K562 (cell line): ENCODE measurements at regions not wholly inside any gene's neighbourhood (a gene's known extent, or its start where the extent isn't known, plus 50 kb on each side); places are given as distances from the start of the nearest gene placed in this dataset.

Source experiments
- ATAC-seq: fragments of 200-7000 bp; cut with Tn5 transposase; 3 replicates; pipeline ENCODE4 v1.9.1; 2020; ENCODE audit warnings: moderate library complexity
- BruUV-seq: library from RNA; stranded (reverse); fragments of 400-500 nt; replicated peaks from 2 replicates; lab custom pipeline; 2021; lab: Mats Ljungman, UMichigan
- CTCF ChIA-PET: fragments of 300-600 bp; formaldehyde crosslinking; extraction: SDS; loops from one replicate; lab custom pipeline; 2021; ENCODE audit warnings: low intra/inter-chr PET ratio; lab: Yijun Ruan, JAX
- POLR2A ChIA-PET: fragments of 300-600, 350-650 bp; sonication (Branson Sonifier 250); formaldehyde crosslinking; extraction: SDS; loops from one replicate; lab custom pipeline; 2021; ENCODE audit warnings: antibody characterized with exemption, inconsistent platforms; lab: Yijun Ruan, JAX
- DNase-seq, 4 experiments: peaks; one replicate each; pipeline versions ENCODE4 v3.0.0 to v3.0.0-alpha.2; 2011 to 2018; ENCODE audit warnings: low spot score in 3 of 4, mixed read lengths in 3 of 4; ENCODE audit errors: extremely low read depth in 1 of 4
- FAIRE-seq: peaks from 2 replicates; lab custom pipeline; 2011; peaks lifted over from hg19 to GRCh38; lab: Jason Lieb, UNC
- H2AFZ ChIP-seq: 2 replicates; pipeline ENCODE4 v1.6.0; 2011; ENCODE audit warnings: low read depth, low read length, control low read depth, inconsistent platforms
- H3K27ac ChIP-seq: fragments of 200-600 bp; 3 replicates; pipeline ENCODE4 v1.8.0; 2011; ENCODE audit warnings: low read depth, mild to moderate bottlenecking, control low read depth, inconsistent platforms, low read length, moderate library complexity, mixed read lengths; ENCODE audit errors: extremely low read depth
- H3K27me3 ChIP-seq, 2 experiments: fragments of 300-600 bp in 1 of 2; 2 replicates in 1 of 2; 3 replicates in 1 of 2; pipeline versions ENCODE4 v1.6.0 to v1.8.0; 2011; ENCODE audit warnings: inconsistent platforms in 2 of 2, low read length in 2 of 2, mild to moderate bottlenecking in 1 of 2, mixed read lengths in 1 of 2, moderate library complexity in 1 of 2; ENCODE audit not compliant: control insufficient read depth in 2 of 2, insufficient read depth in 2 of 2
- H3K36me3 ChIP-seq: fragments of 300-600 bp; 3 replicates; pipeline ENCODE4 v1.8.0; 2011; ENCODE audit warnings: mild to moderate bottlenecking, low read length, inconsistent platforms; ENCODE audit not compliant: control insufficient read depth, insufficient read depth
- H3K4me1 ChIP-seq, 2 experiments: fragments of 200-600 bp in 1 of 2; replicated peaks in 1 of 2; 2 replicates in 1 of 2; 3 replicates in 1 of 2; pipeline versions ENCODE4 v1.5.1 to v1.8.0; 2011; ENCODE audit warnings: inconsistent platforms in 2 of 2, low read length in 2 of 2, mild to moderate bottlenecking in 1 of 2, mixed read lengths in 1 of 2, moderate library complexity in 1 of 2; ENCODE audit not compliant: control insufficient read depth in 2 of 2, insufficient read depth in 2 of 2
- H3K4me2 ChIP-seq: 2 replicates; pipeline ENCODE4 v1.6.1; 2011; ENCODE audit warnings: low read length, control low read depth, inconsistent platforms, mixed read lengths; ENCODE audit not compliant: insufficient read depth
- H3K4me3 ChIP-seq: fragments of 200-600 bp; sonication (generic), shearing (Covaris generic); 2 replicates; pipeline ENCODE4 v1.5.1; 2016; ENCODE audit warnings: control low read depth, inconsistent platforms
- H3K79me2 ChIP-seq: fragments of 200-600 bp; 3 replicates; pipeline ENCODE4 v1.8.0; 2011; ENCODE audit warnings: low read length, inconsistent platforms; ENCODE audit not compliant: control insufficient read depth, insufficient read depth
- H3K9ac ChIP-seq, 2 experiments: 2 replicates each; pipeline versions ENCODE4 v1.6.0 to v1.6.1; 2011; ENCODE audit warnings: low read depth in 2 of 2, low read length in 2 of 2, control low read depth in 1 of 2, inconsistent platforms in 1 of 2, mild to moderate bottlenecking in 1 of 2, mixed read lengths in 1 of 2; ENCODE audit not compliant: insufficient read depth in 1 of 2
- H3K9me1 ChIP-seq: one replicate; pipeline ENCODE4 v1.6.0; 2011; ENCODE audit warnings: inconsistent platforms, mild to moderate bottlenecking, low read length, moderate library complexity; ENCODE audit not compliant: control insufficient read depth, insufficient read depth
- H3K9me3 ChIP-seq: replicated peaks from 2 replicates; pipeline ENCODE4 v1.5.1; 2011; ENCODE audit warnings: low read depth, low read length, inconsistent platforms; ENCODE audit not compliant: control insufficient read depth, insufficient read depth
- H4K20me1 ChIP-seq: replicated peaks from 2 replicates; pipeline ENCODE4 v1.6.1; 2011; ENCODE audit warnings: low read length, inconsistent platforms, mixed read lengths; ENCODE audit not compliant: control insufficient read depth, insufficient read depth
- ELF4 ChIP-seq: fragments of 450-650 bp; formaldehyde crosslinking; IDR thresholded peaks from 2 replicates; pipeline ENCODE4 v1.4.0; 2022; ENCODE audit warnings: missing genetic modification characterization
- KAT2B ChIP-seq: IDR thresholded peaks from one replicate; pipeline ENCODE4 v1.6.1; 2012; ENCODE audit warnings: low read depth, mild to moderate bottlenecking, control low read depth, inconsistent platforms, low read length, moderate library complexity
- KLF16 ChIP-seq: IDR thresholded peaks from 2 replicates; pipeline ENCODE4 v1.6.1; 2016; ENCODE audit warnings: antibody characterized with exemption
- MYC ChIP-seq, 2 experiments: fragments of 250-450 bp in 1 of 2; sonication (Bioruptor Pico) in 1 of 2; IDR thresholded peaks; 2 replicates each; pipeline versions ENCODE4 v1.5.1 to v1.6.1; 2012 to 2021; ENCODE audit warnings: low read depth in 2 of 2, borderline replicate concordance in 1 of 2, improper control_type of control experiment in 1 of 2, low read length in 1 of 2, mild to moderate bottlenecking in 1 of 2, moderate library complexity in 1 of 2
- NEUROD1 ChIP-seq: fragments of 150-350 bp; IDR thresholded peaks from 2 replicates; pipeline ENCODE4 v1.6.1; 2014; ENCODE audit warnings: borderline replicate concordance, low read length, low read depth; ENCODE audit not compliant: partially characterized antibody
- POLR3A ChIP-seq: IDR thresholded peaks from 2 replicates; pipeline ENCODE4 v1.6.1; 2011; ENCODE audit warnings: borderline replicate concordance, mild to moderate bottlenecking, moderate library complexity; ENCODE audit not compliant: insufficient read length, insufficient read depth; ENCODE audit errors: extremely low read depth
- PYGO2 ChIP-seq: fragments of 450-650 bp; IDR thresholded peaks from 2 replicates; pipeline ENCODE4 v1.6.1; 2016; ENCODE audit warnings: mild to moderate bottlenecking, missing genetic modification characterization, moderate library complexity, missing compliant biosample characterization
- TEAD1 ChIP-seq, 2 experiments: fragments of 450-650 bp in 1 of 2; sonication (generic) in 1 of 2; formaldehyde crosslinking; IDR thresholded peaks; 2 replicates each; pipeline versions ENCODE4 v1.4.0 to v1.8.0; 2020 to 2022; ENCODE audit warnings: mild to moderate bottlenecking in 2 of 2, missing genetic modification reagents in 1 of 2
- TOE1 ChIP-seq, 2 experiments: fragments of 450-650 bp in 1 of 2; sonication (generic) in 1 of 2; formaldehyde crosslinking in 1 of 2; IDR thresholded peaks; 2 replicates each; pipeline versions ENCODE4 v1.7.1 to v1.8.0; 2016 to 2022; ENCODE audit warnings: borderline replicate concordance in 2 of 2, mild to moderate bottlenecking in 2 of 2, antibody characterized with exemption in 1 of 2, inconsistent platforms in 1 of 2, low read depth in 1 of 2, missing genetic modification reagents in 1 of 2, moderate library complexity in 1 of 2
- ZNF133 ChIP-seq: fragments of 250-450 bp; sonication (Bioruptor Pico); IDR thresholded peaks from 2 replicates; pipeline ENCODE4 v1.4.0; 2020; ENCODE audit warnings: mild to moderate bottlenecking
- ZNF23 ChIP-seq: fragments of 250-450 bp; sonication (Bioruptor Pico); IDR thresholded peaks from 2 replicates; pipeline ENCODE4 v1.4.0; 2020; ENCODE audit warnings: mild to moderate bottlenecking
- ZNF263 ChIP-seq: sonication (generic); formaldehyde crosslinking; IDR thresholded peaks from 2 replicates; pipeline ENCODE4 v1.8.0; 2022; ENCODE audit warnings: mild to moderate bottlenecking, missing genetic modification reagents, borderline replicate concordance
- ZNF282 ChIP-seq: sonication (generic); formaldehyde crosslinking; IDR thresholded peaks from 2 replicates; pipeline ENCODE4 v1.8.1; 2023; ENCODE audit warnings: missing genetic modification reagents
- ZNF583 ChIP-seq: fragments of 250-450 bp; sonication (Bioruptor Pico); IDR thresholded peaks from 2 replicates; pipeline ENCODE4 v1.4.0; 2020
- WGBS: fragments of 100-300 bp; shearing (Covaris generic); methylation state at CpG from one replicate; pipeline ENCODE4 v1.1.6; 2016; ENCODE audit warnings: low coverage, mixed read lengths; ENCODE audit not compliant: insufficient coverage; ENCODE audit errors: missing lambda C conversion rate; 5-methylcytosine and 5-hydroxymethylcytosine counted together
- in situ Hi-C: fragments of 300-500 bp; cut with MboI; formaldehyde crosslinking; loops from 4 replicates; pipeline ENCODE4 v1.15.0; 2018; ENCODE audit warnings: inconsistent platforms, mixed read lengths
- intact Hi-C: fragments of 100-400 bp; cut with micrococcal nuclease; formaldehyde crosslinking; loops from 2 replicates; pipeline ENCODE4 v1.14.2; 2022

DNA sequence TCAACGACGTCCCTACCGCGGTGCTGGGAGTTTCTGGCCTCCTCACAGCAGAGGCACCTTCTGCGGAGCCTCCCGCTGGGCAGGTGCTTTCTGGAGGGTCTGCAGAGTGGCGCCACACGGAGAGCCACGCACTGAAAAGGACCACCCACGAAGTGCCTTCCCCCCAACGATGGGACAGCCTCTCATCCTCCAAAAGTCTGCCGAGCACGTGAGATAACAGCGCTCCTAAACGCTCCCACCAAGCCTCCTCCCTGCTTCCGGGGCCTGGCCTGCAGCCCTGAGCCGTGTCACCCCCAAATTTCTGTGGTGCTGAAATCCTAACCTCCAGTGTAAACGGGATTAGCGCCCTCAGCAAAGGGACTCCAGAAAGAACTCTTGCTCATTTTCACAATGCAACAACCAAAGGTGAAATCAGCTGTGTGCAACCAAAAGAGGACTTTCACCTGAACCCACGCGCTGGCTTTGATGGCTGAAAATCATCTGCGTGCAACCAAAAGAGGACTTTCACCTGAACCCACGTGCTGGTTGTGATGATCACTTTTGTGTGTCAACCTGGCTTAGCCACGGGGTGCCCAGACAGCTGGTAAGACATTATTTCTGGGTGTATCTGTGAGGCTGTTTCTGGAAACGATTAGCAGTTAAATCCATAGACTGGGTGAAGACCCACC is 924.6 kb downstream of the BRD1 start:
- no peak for FAIRE-seq
- POLR2A ChIA-PET: interaction anchor here (0.7 kb wide), 1 partner anchor 89 kb away, joined by 3 read pairs; no protein-coding TSS in a partner anchor

DNA sequence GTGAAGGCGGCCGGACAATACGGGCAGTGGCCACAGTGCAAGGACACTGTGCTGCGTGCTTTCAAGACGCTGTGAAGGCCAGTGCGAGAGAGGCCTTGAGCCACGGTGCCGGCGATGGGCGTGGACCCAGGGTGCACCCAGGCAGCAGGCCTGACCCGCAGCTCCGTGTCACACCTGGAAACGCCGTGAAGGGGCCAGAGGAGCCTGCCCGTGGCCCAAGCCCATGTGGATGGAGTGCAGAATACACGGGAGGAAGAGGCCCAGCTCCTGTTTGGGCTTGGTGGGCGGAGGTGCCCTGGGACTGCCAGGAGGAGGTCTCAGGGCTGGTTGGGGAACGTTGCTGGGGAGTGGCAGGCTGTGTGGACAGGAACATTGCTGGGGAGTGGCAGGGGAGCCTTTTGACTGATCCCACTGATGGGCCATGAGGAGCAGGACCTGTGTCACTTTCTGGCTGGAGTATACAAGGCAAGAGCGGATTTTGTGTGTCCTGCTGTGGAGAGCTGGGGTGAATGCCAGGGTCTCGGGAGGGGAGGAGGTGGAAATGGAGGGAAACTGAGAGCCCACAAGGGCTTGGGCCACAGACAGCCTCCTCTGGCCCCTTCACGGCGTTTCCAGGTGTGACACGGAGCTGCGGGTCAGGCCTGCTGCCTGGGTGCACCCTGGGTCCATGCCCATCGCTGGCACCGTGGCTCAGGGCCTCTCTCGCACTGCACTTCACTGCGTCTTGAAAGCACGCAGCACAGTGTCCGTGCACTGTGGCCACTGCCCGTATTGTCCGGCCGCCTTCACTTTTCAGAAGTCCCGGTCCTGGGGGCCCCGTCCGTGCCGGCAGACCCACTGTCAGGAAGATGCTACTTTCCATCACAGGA is 925.4 kb downstream of the BRD1 start:
- in situ Hi-C loops (no loop called here), intact Hi-C loops (no loop called here)
- WGBS: under 1% methylated on average over 19 of the region's 37 CpGs
- no peak for TF ChIP-seq ZNF583 (CRISPR knock-in tag)
- TF ChIP-seq PYGO2 (tag): no peak
- no peak for TF ChIP-seq TEAD1 (CRISPR knock-in tag; IDR thresholded peaks at IDR 0.05)
- TF ChIP-seq KLF16: no peak
- TF ChIP-seq TOE1 (IDR thresholded peaks at IDR 0.05; ENCODE audit: borderline replicate concordance): no peak
- TF ChIP-seq TOE1 (CRISPR knock-in tag; IDR thresholded peaks at IDR 0.05; ENCODE audit: borderline replicate concordance, low read depth): no peak
- TF ChIP-seq ZNF133 (CRISPR knock-in tag): no peak
- TF ChIP-seq ZNF263 (CRISPR knock-in tag): no peak
- no peak for TF ChIP-seq NEUROD1
- TF ChIP-seq KAT2B: no peak
- TF ChIP-seq MYC (IDR thresholded peaks at IDR 0.05; ENCODE audit: low read depth, low read length): no peak
- no peak for TF ChIP-seq MYC (CRISPR knock-in tag; IDR thresholded peaks at IDR 0.05; ENCODE audit: borderline replicate concordance, low read depth)
- TF ChIP-seq ZNF282 (CRISPR knock-in tag): no peak

More for the DNA sequence above, 924.6 kb downstream of the BRD1 start:
- Histone ChIP-seq H3K9me1 (no peaks in the 10 kb centered on the region), H3K79me2 (no peaks in the 10 kb centered on the region), H2AFZ (no peak overlapping the region), H3K27ac (no peak overlapping the region), H3K27me3 (peaks cover 0 to 22% of the 10 kb centered on the region in 2 experiments; a peak in 2 of 5 replicates), H3K4me3 (no peak overlapping the region), H3K36me3 (no peaks in the 10 kb centered on the region)
- intact Hi-C loops (no loop called here), in situ Hi-C loops (no loop called here)
- 0% methylated on average over 10 of the region's 25 CpGs for WGBS
- TF ChIP-seq ELF4 (CRISPR knock-in tag) (no peak), POLR3A (no peak), ZNF23 (CRISPR knock-in tag) (no peak)
- TF ChIP-seq, all 486 proteins: peak for 0
- Histone ChIP-seq H3K9me3 (no peaks in the 10 kb centered on the region), H3K4me1 (no peaks in the 10 kb centered on the region), H3K9ac (no peak overlapping the region), H3K4me2 (no peak overlapping the region), H4K20me1 (no peaks in the 10 kb centered on the region; the same call in 1 of the 2 replicates)
- no peak for ATAC-seq
- DNase-seq: no peak
- CTCF ChIA-PET: no interaction called here
- BruUV-seq: no TSS peak

More for the DNA sequence above, 925.4 kb downstream of the BRD1 start:
- Histone ChIP-seq H2AFZ (no peak overlapping the region), H3K9me3 (no peaks in the 10 kb centered on the region), H3K9me1 (no peaks in the 10 kb centered on the region), H3K4me1 (no peaks in the 10 kb centered on the region), H3K9ac (no peak overlapping the region), H3K27ac (no peak overlapping the region), H3K27me3 (peaks cover 0 to 22% of the 10 kb centered on the region in 2 experiments; a peak in 2 of 5 replicates), H3K4me3 (no peak overlapping the region), H3K4me2 (no peak overlapping the region), H4K20me1 (no peaks in the 10 kb centered on the region; the same call in 1 of the 2 replicates), H3K79me2 (no peaks in the 10 kb centered on the region), H3K36me3 (no peaks in the 10 kb centered on the region)
- POLR2A ChIA-PET: interaction anchor here (0.7 kb wide), 1 partner anchor 88 kb away, joined by 3 read pairs; no protein-coding TSS in a partner anchor
- FAIRE-seq (no peak), DNase-seq (no peak), ATAC-seq (no peak)
- CTCF ChIA-PET: no interaction called here
- no TSS peak for BruUV-seq
